Brain microvascular endothelial cell (primary cell): ENCODE measurements at regions not wholly inside any gene's neighbourhood (a gene's known extent, or its start where the extent isn't known, plus 50 kb on each side); places are given as distances from the start of the nearest gene placed in this dataset.
"Not testable (repeated sequence)": the region's sequence is repeated elsewhere in the genome, so short reads cannot be mapped to it uniquely, and the experiment has no call there.

Experiments used
- DNase-seq: peaks from one replicate; pipeline ENCODE4 v3.0.0-alpha.2; 2020
- H3K27ac ChIP-seq: fragments of 250-450 bp; sonication (Bioruptor Pico); 2 replicates; pipeline ENCODE4 v1.5.1; 2020; ENCODE audit warnings: mild to moderate bottlenecking, moderate library complexity
- H3K27me3 ChIP-seq: fragments of 250-450 bp; sonication (Bioruptor Pico); replicated peaks from 2 replicates; pipeline ENCODE4 v1.5.1; 2020; ENCODE audit warnings: mild to moderate bottlenecking
- H3K36me3 ChIP-seq: fragments of 250-450 bp; sonication (Bioruptor Pico); replicated peaks from 2 replicates; pipeline ENCODE4 v1.5.1; 2020; ENCODE audit warnings: mild to moderate bottlenecking
- H3K4me3 ChIP-seq: 2 replicates; pipeline ENCODE4 v1.5.1; 2011; ENCODE audit warnings: low read depth, mild to moderate bottlenecking, control low read depth, low read length, moderate library complexity
- CTCF ChIP-seq: IDR thresholded peaks from 2 replicates; pipeline ENCODE4 v1.5.1; 2011; ENCODE audit warnings: low read depth, mild to moderate bottlenecking, moderate library complexity, low read length, control low read depth, inconsistent platforms; ENCODE audit errors: missing control alignments
- in situ Hi-C: cut with HindIII; loops from 2 replicates; pipeline ENCODE4 v1.10.0; 2017; ENCODE audit warnings: low sequenced_read_pairs, low pct_ligation_motif_present

GRCh38 chr7:121501566-121501965 lies 105.5 kb upstream of the FAM3C start:
- H3K36me3 ChIP-seq, result no peaks in the 10 kb centered on the region
- H3K4me3 ChIP-seq, result no peak overlapping the region
- in situ Hi-C loops, result no loop called here
- no peak overlapping the region for H3K27ac ChIP-seq
- no peak for TF ChIP-seq CTCF
- no peaks in the 10 kb centered on the region for H3K27me3 ChIP-seq
- no peak for DNase-seq

- Histone ChIP-seq H3K36me3 (no peaks in the 10 kb centered on the region), H3K27ac (no peak overlapping the region), H3K27me3 (no peaks in the 10 kb centered on the region), H3K4me3 (no peak overlapping the region)
- DNase-seq, result no peak
- in situ Hi-C loops, result no loop called here
- TF ChIP-seq CTCF, result no peak
Observed at GRCh38 chr7:121500360-121501058, 104.4 kb upstream of the FAM3C start.

GRCh38 chr7:121499624-121500023 lies 103.5 kb upstream of the FAM3C start:
- Histone ChIP-seq H3K4me3 (no peak overlapping the region), H3K36me3 (no peaks in the 10 kb centered on the region), H3K27me3 (no peaks in the 10 kb centered on the region), H3K27ac (no peak overlapping the region)
- TF ChIP-seq CTCF, result no peak
- in situ Hi-C loops, result no loop called here
- DNase-seq, result no peak

GRCh38 chr7:121498816-121499215 lies 102.7 kb upstream of the FAM3C start:
- no peak for TF ChIP-seq CTCF
- H3K4me3 ChIP-seq, result no peak overlapping the region
- in situ Hi-C loops, result no loop called here

GRCh38 chr7:121497545-121497944 lies 101.4 kb upstream of the FAM3C start:
- H3K36me3 ChIP-seq, H3K4me3 ChIP-seq, in situ Hi-C loops, DNase-seq, H3K27me3 ChIP-seq, H3K27ac ChIP-seq: not testable (repeated sequence)

More at GRCh38 chr7:121498816-121499215, 102.7 kb upstream of the FAM3C start:
- H3K27me3 ChIP-seq, result no peaks in the 10 kb centered on the region
- H3K36me3 ChIP-seq, result no peaks in the 10 kb centered on the region
- DNase-seq, result no peak
- H3K27ac ChIP-seq, result no peak overlapping the region

GRCh38 chr7:121494516-121494915 lies 98.4 kb upstream of the FAM3C start:
- no peak for TF ChIP-seq CTCF
- H3K36me3 ChIP-seq, result no peaks in the 10 kb centered on the region
- no peak for DNase-seq
- H3K27ac ChIP-seq, result no peak overlapping the region
- no peak overlapping the region for H3K4me3 ChIP-seq
- no peaks in the 10 kb centered on the region for H3K27me3 ChIP-seq
- in situ Hi-C loops, result no loop called here
